ENCODE measurements at regions not wholly inside any gene's neighbourhood (a gene's known extent, or its start where the extent isn't known, plus 50 kb on each side); places are given as distances from the start of the nearest gene placed in this dataset.
"Not testable (repeated sequence)": the region's sequence is repeated elsewhere in the genome, so short reads cannot be mapped to it uniquely, and the experiment has no call there.

DNA sequence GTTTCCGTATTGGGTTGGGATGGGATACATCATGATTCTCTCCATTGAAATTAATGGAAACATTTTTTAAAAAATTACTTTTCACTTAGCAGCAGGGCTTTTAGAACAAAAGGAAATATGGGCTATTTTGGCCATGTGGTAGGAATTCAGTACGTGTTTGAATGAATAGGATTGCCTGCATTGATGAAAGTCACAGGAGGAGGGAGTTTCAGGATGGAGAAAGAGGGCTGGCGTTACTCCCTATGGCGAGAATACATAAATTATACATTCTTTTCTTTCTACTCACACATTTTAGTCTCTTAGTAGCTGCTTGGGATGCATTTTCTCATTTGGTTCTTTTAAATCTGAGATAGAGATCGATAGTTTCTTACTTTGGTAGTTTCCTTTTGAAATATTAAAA is 100.3 kb upstream of the PDHA1 start:
- Histone ChIP-seq H3K4me1 (ENCODE audit: control insufficient read depth, insufficient read depth, low read length) (no peaks in the 10 kb centered on the region), H3K9me3 (replicated peaks; ENCODE audit: low read length) (peaks cover 3% of the 10 kb centered on the region), H3K27me3 (ENCODE audit: control insufficient read depth, insufficient read depth, low read length) (no peaks in the 10 kb centered on the region), H3K4me2 (ENCODE audit: low read length) (no peak overlapping the region), H3K36me3 (ENCODE audit: insufficient read depth, low read length) (no peaks in the 10 kb centered on the region), H3K9ac (ENCODE audit: low read depth, low read length) (no peak overlapping the region), H3K4me3 (ENCODE audit: low read length) (no peak overlapping the region)

- not testable (repeated sequence) for H3K36me3 ChIP-seq (ENCODE audit: insufficient read depth, low read length); H3K27me3 ChIP-seq (ENCODE audit: control insufficient read depth, insufficient read depth, low read length); H3K4me1 ChIP-seq (ENCODE audit: control insufficient read depth, insufficient read depth, low read length); H3K9ac ChIP-seq (ENCODE audit: low read depth, low read length); H3K9me3 ChIP-seq (replicated peaks; ENCODE audit: low read length); H3K4me2 ChIP-seq (ENCODE audit: low read length); H3K4me3 ChIP-seq (ENCODE audit: low read length)
Observed at GRCh38 chrX:19244921-19245320, 98.8 kb upstream of the PDHA1 start.

- peaks cover 3% of the 10 kb centered on the region for H3K9me3 ChIP-seq (replicated peaks; ENCODE audit: low read length)
- H3K9ac ChIP-seq (ENCODE audit: low read depth, low read length): no peak overlapping the region
- no peaks in the 10 kb centered on the region for H3K36me3 ChIP-seq (ENCODE audit: insufficient read depth, low read length)
- no peaks in the 10 kb centered on the region for H3K27me3 ChIP-seq (ENCODE audit: control insufficient read depth, insufficient read depth, low read length)
- H3K4me2 ChIP-seq (ENCODE audit: low read length): no peak overlapping the region
- no peaks in the 10 kb centered on the region for H3K4me1 ChIP-seq (ENCODE audit: control insufficient read depth, insufficient read depth, low read length)
- no peak overlapping the region for H3K4me3 ChIP-seq (ENCODE audit: low read length)
Observed at GRCh38 chrX:19245711-19246269, 97.9 kb upstream of the PDHA1 start.

GRCh38 chrX:19256986-19257385 is 86.7 kb upstream of the PDHA1 start:
- no peak overlapping the region for H3K9ac ChIP-seq (ENCODE audit: low read depth, low read length)
- no peaks in the 10 kb centered on the region for H3K9me3 ChIP-seq (replicated peaks; ENCODE audit: low read length)
- no peaks in the 10 kb centered on the region for H3K4me1 ChIP-seq (ENCODE audit: control insufficient read depth, insufficient read depth, low read length)
- no peak overlapping the region for H3K4me3 ChIP-seq (ENCODE audit: low read length)
- H3K4me2 ChIP-seq (ENCODE audit: low read length): no peak overlapping the region
- H3K27me3 ChIP-seq (ENCODE audit: control insufficient read depth, insufficient read depth, low read length): no peaks in the 10 kb centered on the region
- H3K36me3 ChIP-seq (ENCODE audit: insufficient read depth, low read length): no peaks in the 10 kb centered on the region

DNA sequence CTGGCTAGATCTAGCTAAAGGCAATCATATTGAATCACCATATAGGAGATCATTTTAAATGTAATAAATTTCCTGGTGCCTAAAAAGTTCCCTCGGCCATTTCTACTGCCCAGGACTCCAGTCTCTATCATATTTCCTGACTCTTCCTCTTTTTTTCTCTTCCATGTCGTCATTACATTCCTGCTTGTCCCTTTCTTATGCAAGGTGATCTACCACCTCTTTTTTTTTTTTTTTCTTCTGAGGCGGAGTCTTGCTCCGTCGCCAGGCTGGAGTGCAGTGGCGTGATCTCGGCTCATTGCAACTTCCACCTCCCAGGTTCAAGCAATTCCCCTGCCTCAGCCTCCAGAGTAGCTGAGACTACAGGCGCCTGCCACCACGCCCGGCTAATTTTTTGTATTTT is 82.7 kb upstream of the PDHA1 start:
- not testable (repeated sequence) for H3K9me3 ChIP-seq (replicated peaks; ENCODE audit: low read length); H3K27me3 ChIP-seq (ENCODE audit: control insufficient read depth, insufficient read depth, low read length); H3K9ac ChIP-seq (ENCODE audit: low read depth, low read length); H3K36me3 ChIP-seq (ENCODE audit: insufficient read depth, low read length); H3K4me3 ChIP-seq (ENCODE audit: low read length); H3K4me1 ChIP-seq (ENCODE audit: control insufficient read depth, insufficient read depth, low read length); H3K4me2 ChIP-seq (ENCODE audit: low read length)

- Histone ChIP-seq H3K4me1 (ENCODE audit: control insufficient read depth, insufficient read depth, low read length) (no peaks in the 10 kb centered on the region), H3K9ac (ENCODE audit: low read depth, low read length) (no peak overlapping the region), H3K27me3 (ENCODE audit: control insufficient read depth, insufficient read depth, low read length) (no peaks in the 10 kb centered on the region), H3K4me3 (ENCODE audit: low read length) (no peak overlapping the region), H3K9me3 (replicated peaks; ENCODE audit: low read length) (no peaks in the 10 kb centered on the region), H3K36me3 (ENCODE audit: insufficient read depth, low read length) (no peaks in the 10 kb centered on the region), H3K4me2 (ENCODE audit: low read length) (no peak overlapping the region)
Observed at GRCh38 chrX:19270727-19271126, 73.0 kb upstream of the PDHA1 start.

DNA sequence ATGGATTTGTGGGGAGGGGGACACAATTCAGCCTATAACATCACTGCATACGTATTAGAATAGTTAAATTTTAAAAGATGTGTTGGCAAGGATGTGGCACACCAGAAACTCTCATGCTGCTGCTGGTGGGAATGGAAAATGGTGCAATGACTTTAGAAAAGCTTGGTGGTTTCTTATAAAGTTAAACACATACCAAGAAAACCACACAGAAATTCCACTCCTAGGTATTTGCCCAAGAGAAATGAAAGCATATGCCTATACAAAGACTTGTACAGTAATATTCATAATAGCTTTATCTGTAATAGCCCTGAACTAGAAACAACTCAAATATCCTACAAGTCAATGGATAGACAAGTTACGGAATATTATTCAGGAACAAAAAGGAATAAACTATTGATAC is 71.3 kb upstream of the PDHA1 start:
- Histone ChIP-seq H3K27me3 (ENCODE audit: control insufficient read depth, insufficient read depth, low read length) (no peaks in the 10 kb centered on the region), H3K36me3 (ENCODE audit: insufficient read depth, low read length) (no peaks in the 10 kb centered on the region), H3K4me3 (ENCODE audit: low read length) (no peak overlapping the region), H3K9ac (ENCODE audit: low read depth, low read length) (no peak overlapping the region), H3K4me1 (ENCODE audit: control insufficient read depth, insufficient read depth, low read length) (no peaks in the 10 kb centered on the region), H3K9me3 (replicated peaks; ENCODE audit: low read length) (no peaks in the 10 kb centered on the region), H3K4me2 (ENCODE audit: low read length) (no peak overlapping the region)

GRCh38 chrX:19280636-19281035 is 63.1 kb upstream of the PDHA1 start:
- H3K9me3 ChIP-seq (replicated peaks; ENCODE audit: low read length): no peaks in the 10 kb centered on the region
- no peaks in the 10 kb centered on the region for H3K4me1 ChIP-seq (ENCODE audit: control insufficient read depth, insufficient read depth, low read length)
- no peak overlapping the region for H3K9ac ChIP-seq (ENCODE audit: low read depth, low read length)
- no peaks in the 10 kb centered on the region for H3K36me3 ChIP-seq (ENCODE audit: insufficient read depth, low read length)
- H3K4me3 ChIP-seq (ENCODE audit: low read length): no peak overlapping the region
- H3K27me3 ChIP-seq (ENCODE audit: control insufficient read depth, insufficient read depth, low read length): no peaks in the 10 kb centered on the region
- H3K4me2 ChIP-seq (ENCODE audit: low read length): no peak overlapping the region

- Histone ChIP-seq H3K4me2 (ENCODE audit: low read length) (no peak overlapping the region), H3K9ac (ENCODE audit: low read depth, low read length) (no peak overlapping the region), H3K4me1 (ENCODE audit: control insufficient read depth, insufficient read depth, low read length) (no peaks in the 10 kb centered on the region), H3K9me3 (replicated peaks; ENCODE audit: low read length) (no peaks in the 10 kb centered on the region), H3K36me3 (ENCODE audit: insufficient read depth, low read length) (no peaks in the 10 kb centered on the region), H3K27me3 (ENCODE audit: control insufficient read depth, insufficient read depth, low read length) (no peaks in the 10 kb centered on the region), H3K4me3 (ENCODE audit: low read length) (no peak overlapping the region)
Observed at GRCh38 chrX:19281256-19281655, 62.5 kb upstream of the PDHA1 start.

DNA sequence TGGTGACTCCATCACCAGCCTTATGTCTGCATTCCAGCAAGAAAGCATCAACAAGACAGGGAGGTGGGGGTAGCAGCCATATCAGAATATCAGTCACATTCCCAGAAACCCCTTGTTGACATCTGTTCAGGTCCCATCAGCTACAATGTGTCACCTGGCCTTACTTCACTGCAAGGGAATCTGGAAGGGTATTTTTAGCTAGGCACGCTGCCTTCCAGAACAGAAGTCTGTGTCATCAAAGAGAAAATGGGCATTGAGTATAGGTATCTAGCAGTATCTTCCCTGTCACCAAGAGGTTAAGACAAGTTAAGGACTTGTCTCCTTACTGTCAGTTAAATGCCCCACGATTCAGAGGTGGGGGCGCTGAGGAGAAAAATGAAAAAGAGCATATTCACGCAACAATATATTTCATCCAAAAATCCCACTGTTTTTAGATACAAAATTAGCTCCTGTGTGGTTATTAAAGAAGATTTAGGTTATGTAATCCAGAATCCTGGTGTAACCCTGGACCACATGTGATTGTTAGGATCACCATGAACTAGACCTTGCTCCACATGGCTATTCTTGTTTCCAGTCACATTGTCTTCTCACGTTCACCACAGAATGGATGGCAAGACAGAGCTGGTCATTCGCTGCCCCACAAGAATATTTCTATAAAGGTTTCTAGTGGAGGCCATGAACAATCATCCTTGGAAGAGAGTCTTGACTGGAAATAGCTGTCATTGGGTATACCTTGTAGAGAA is 60.0 kb upstream of the PDHA1 start:
- Histone ChIP-seq H3K9me3 (replicated peaks; ENCODE audit: low read length) (no peaks in the 10 kb centered on the region), H3K9ac (ENCODE audit: low read depth, low read length) (no peak overlapping the region), H3K36me3 (ENCODE audit: insufficient read depth, low read length) (no peaks in the 10 kb centered on the region)

DNA sequence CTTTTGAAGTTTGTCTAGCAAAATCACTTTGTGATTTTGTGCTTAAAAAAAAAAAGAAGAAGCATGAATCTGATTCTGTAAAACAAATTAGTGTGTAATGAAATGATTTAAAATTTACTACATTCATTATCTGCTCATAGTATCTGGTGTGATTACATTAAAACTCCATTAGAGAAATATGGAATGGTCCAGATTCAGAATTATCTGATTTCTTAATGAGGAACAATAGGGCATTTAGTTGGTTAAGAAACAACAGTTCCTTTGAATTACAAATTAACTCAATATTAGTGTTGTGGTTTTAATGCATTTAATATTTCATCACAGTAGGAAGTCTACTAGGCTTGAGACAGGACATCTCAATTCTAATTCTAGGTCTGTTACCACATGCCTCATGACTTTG is 57.9 kb upstream of the PDHA1 start:
- no peak overlapping the region for H3K4me2 ChIP-seq (ENCODE audit: low read length)
- H3K4me1 ChIP-seq (ENCODE audit: control insufficient read depth, insufficient read depth, low read length): no peaks in the 10 kb centered on the region
- no peaks in the 10 kb centered on the region for H3K36me3 ChIP-seq (ENCODE audit: insufficient read depth, low read length)
- H3K9me3 ChIP-seq (replicated peaks; ENCODE audit: low read length): no peaks in the 10 kb centered on the region
- no peak overlapping the region for H3K9ac ChIP-seq (ENCODE audit: low read depth, low read length)
- peaks cover 1% of the 10 kb centered on the region for H3K27me3 ChIP-seq (ENCODE audit: control insufficient read depth, insufficient read depth, low read length)
- H3K4me3 ChIP-seq (ENCODE audit: low read length): no peak overlapping the region

More for the DNA sequence above, 60.0 kb upstream of the PDHA1 start:
- H3K4me2 ChIP-seq (ENCODE audit: low read length): no peak overlapping the region
- H3K27me3 ChIP-seq (ENCODE audit: control insufficient read depth, insufficient read depth, low read length): no peaks in the 10 kb centered on the region
- H3K4me1 ChIP-seq (ENCODE audit: control insufficient read depth, insufficient read depth, low read length): no peaks in the 10 kb centered on the region
- H3K4me3 ChIP-seq (ENCODE audit: low read length): no peak overlapping the region

DNA sequence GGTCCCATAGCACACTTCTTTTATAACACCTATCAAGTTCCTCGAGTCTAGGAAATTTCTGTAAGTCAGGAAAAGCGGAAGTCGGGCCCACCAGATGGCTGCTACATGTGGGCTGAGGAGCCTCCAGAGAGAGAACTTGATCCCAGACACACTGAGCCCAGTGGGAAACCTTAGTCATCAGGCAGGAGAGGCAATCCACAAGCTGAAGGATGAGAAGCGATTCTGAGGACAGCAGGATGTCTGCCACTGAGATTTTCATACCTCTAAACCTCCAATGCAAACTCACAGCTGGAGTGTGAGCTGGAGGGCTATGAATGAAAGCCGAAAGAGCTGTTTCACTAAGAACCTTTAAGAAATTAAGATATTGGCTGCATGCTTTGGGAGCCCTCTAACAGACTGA is 52.6 kb upstream of the PDHA1 start:
- Histone ChIP-seq H3K9me3 (replicated peaks; ENCODE audit: low read length) (no peaks in the 10 kb centered on the region), H3K4me1 (ENCODE audit: control insufficient read depth, insufficient read depth, low read length) (no peaks in the 10 kb centered on the region), H3K9ac (ENCODE audit: low read depth, low read length) (no peak overlapping the region), H3K27me3 (ENCODE audit: control insufficient read depth, insufficient read depth, low read length) (peaks cover 5% of the 10 kb centered on the region), H3K4me2 (ENCODE audit: low read length) (no peak overlapping the region), H3K4me3 (ENCODE audit: low read length) (no peak overlapping the region), H3K36me3 (ENCODE audit: insufficient read depth, low read length) (no peaks in the 10 kb centered on the region)
